ENCODE measurements at regions not wholly inside any gene's neighbourhood (a gene's known extent, or its start where the extent isn't known, plus 50 kb on each side); places are given as distances from the start of the nearest gene placed in this dataset.
A peak's percentile ranks its signal among the peaks of the same experiment; 100 is the strongest.

DNA sequence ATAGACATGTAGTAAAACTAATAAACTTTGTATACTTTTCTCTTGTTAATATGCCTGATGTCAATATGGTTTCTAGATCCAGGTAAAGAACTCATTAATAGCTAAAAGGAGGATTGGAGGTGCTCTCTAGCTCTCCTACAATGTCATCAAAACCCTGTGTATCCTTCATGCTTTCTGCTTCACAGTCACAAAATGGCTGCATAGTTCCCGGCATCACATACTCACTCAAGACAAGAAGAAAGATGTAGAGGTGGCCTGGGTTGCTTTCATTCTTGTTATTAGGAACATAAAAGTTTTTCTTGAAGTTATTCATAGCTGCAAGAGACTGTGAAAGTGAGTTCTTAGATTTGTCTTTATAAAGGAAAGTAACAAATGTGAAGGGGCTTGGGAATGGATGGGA, 149.7 kb upstream of the EEPD1 start:
- Histone ChIP-seq H3K36me3 (ENCODE audit: control insufficient read depth, insufficient read depth, low read length) (no peaks in the 10 kb centered on the region), H3K4me3 (ENCODE audit: low read depth, low read length) (no peak overlapping the region), H3K27me3 (ENCODE audit: control insufficient read depth, insufficient read depth, low read length) (no peaks in the 10 kb centered on the region)
- FAIRE-seq (no peak), DNase-seq (ENCODE audit: low read depth) (no peak)
- TF ChIP-seq, protein P1, sequence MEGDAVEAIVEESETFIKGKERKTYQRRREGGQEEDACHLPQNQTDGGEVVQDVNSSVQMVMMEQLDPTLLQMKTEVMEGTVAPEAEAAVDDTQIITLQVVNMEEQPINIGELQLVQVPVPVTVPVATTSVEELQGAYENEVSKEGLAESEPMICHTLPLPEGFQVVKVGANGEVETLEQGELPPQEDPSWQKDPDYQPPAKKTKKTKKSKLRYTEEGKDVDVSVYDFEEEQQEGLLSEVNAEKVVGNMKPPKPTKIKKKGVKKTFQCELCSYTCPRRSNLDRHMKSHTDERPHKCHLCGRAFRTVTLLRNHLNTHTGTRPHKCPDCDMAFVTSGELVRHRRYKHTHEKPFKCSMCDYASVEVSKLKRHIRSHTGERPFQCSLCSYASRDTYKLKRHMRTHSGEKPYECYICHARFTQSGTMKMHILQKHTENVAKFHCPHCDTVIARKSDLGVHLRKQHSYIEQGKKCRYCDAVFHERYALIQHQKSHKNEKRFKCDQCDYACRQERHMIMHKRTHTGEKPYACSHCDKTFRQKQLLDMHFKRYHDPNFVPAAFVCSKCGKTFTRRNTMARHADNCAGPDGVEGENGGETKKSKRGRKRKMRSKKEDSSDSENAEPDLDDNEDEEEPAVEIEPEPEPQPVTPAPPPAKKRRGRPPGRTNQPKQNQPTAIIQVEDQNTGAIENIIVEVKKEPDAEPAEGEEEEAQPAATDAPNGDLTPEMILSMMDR (IDR thresholded peaks at IDR 0.05; ENCODE audit: insufficient read depth, low read length, severe bottlenecking) = no peak

DNA sequence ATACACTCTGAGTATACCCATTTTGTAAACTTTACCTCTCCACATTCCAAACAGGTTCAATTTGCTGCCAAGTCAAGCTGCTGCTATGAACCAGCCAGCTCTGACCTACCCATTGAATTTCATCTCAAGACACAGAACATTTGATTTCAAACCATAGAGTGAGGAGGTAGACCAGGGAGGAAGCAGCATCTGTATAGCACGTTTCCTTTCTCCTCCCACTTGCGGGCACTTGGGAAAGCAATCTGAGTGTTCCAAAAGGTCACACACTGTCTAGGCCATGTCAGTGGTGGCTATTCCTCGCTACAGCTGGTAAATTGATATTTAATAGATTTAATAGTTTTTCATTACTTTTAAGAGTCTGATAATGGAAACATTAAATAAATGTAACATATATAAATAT, 147.8 kb upstream of the EEPD1 start:
- Histone ChIP-seq H3K27me3 (ENCODE audit: control insufficient read depth, insufficient read depth, low read length) (no peaks in the 10 kb centered on the region), H3K4me3 (ENCODE audit: low read depth, low read length) (no peak overlapping the region), H3K36me3 (ENCODE audit: control insufficient read depth, insufficient read depth, low read length) (no peaks in the 10 kb centered on the region)
- DNase-seq (ENCODE audit: low read depth) (no peak), FAIRE-seq (no peak)
- TF ChIP-seq, protein P1 (IDR thresholded peaks at IDR 0.05; ENCODE audit: insufficient read depth, low read length, severe bottlenecking) = no peak

DNA sequence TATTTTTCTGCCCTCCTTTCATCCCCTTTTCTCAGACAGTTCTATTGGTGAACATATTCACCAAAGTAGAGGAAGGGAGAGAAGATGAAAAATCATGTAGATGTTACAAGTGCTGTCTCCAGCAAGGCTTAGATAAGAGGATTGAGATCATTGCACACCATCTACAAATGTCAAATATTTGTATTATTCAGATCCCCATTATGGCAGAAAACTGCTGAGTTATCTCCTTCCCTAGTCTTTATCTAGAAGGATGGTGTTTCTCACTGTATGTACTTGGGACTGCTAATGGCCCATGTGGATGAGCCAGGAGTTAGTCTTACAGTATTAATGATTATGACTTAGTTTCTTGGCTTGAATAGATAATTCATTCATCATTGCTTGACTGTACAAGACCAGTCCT, 147.2 kb upstream of the EEPD1 start:
- DNase-seq (ENCODE audit: low read depth) (no peak), FAIRE-seq (no peak)
- H3K27me3 ChIP-seq (ENCODE audit: control insufficient read depth, insufficient read depth, low read length) = no peaks in the 10 kb centered on the region
- TF ChIP-seq, protein P1 (IDR thresholded peaks at IDR 0.05; ENCODE audit: insufficient read depth, low read length, severe bottlenecking) = no peak
- no peak overlapping the region for H3K4me3 ChIP-seq (ENCODE audit: low read depth, low read length)
- no peaks in the 10 kb centered on the region for H3K36me3 ChIP-seq (ENCODE audit: control insufficient read depth, insufficient read depth, low read length)

DNA sequence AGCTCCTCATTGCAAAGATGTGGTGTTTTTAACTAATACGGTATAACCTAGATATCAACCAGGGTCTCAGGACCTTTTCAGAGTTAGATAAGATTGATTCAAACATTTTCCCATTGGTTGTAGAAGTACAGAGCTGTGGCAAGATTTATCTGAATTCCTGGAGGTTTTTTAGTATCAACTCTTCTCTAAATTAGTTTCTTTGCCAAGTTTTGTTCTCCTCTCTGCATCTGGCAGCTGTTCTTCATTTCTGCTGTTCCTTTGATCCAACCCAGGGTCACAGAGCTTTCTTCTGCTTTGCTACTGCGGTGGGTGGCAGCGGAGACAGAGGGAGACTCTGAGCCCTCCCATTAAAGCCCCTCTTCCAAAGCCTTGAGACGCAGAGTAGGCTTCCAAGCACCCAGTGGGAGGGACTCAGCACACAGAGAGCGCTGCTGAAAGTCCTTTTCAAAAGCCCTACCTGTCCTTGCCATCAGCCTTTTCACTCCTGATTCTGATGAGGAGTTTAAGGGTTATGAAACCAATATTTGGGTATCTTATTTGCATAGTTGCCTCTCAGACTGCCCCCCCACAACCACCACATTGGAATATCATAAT, 146.3 kb upstream of the EEPD1 start:
- Histone ChIP-seq H3K36me3 (ENCODE audit: control insufficient read depth, insufficient read depth, low read length) (no peaks in the 10 kb centered on the region), H3K27me3 (ENCODE audit: control insufficient read depth, insufficient read depth, low read length) (no peaks in the 10 kb centered on the region), H3K4me3 (ENCODE audit: low read depth, low read length) (no peak overlapping the region)
- DNase-seq (ENCODE audit: low read depth) (no peak), FAIRE-seq (no peak)
- TF ChIP-seq, protein P1 (IDR thresholded peaks at IDR 0.05; ENCODE audit: insufficient read depth, low read length, severe bottlenecking) = no peak

DNA sequence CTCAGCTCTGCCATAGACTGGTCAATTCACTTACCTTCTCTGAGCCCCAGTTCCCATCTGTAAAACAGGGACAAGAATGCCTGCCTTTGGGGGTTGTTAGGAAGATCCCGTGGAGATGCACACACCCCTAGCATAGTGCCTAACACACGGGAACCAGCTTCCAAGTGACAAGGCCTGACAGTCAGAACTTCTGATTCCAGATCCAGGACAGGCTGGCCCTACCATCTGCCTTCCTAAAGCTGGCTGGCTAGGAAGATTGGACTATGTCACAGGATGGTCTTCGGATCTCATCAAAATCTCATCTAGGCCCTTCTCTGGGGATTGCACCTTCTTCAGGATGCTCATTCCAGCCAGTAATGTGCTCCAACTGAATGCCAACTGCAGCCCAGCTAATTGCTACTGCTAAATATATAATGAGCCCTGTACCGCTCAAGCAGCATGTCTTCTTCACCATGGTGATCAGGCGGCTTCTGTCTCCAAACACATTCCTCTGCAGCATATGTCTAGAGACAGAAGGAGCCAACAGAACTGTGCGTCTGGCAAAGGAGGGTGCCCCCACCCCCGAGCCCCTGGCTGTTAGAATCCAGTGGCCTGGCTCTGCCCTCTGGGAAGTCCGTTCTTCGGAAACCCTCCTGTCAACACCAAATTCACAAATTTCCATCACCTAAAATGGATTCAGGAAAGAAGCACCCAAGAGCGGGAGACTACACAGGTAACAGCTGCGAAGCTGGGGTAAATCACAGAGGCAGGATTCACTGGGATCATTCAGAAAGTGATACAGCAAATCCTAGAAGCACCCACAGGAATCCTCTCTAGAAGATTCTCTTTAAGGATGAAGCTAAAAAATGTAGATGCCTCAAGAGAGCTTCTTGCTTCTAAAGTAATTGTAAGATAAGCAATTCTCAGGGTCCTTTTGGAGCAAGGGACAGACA, 142.1 kb upstream of the EEPD1 start:
- no peak overlapping the region for H3K4me3 ChIP-seq (ENCODE audit: low read depth, low read length)
- H3K27me3 ChIP-seq (ENCODE audit: control insufficient read depth, insufficient read depth, low read length) = no peaks in the 10 kb centered on the region
- TF ChIP-seq, protein P1 (IDR thresholded peaks at IDR 0.05; ENCODE audit: insufficient read depth, low read length, severe bottlenecking) = no peak
- no peak for DNase-seq (ENCODE audit: low read depth)
- H3K36me3 ChIP-seq (ENCODE audit: control insufficient read depth, insufficient read depth, low read length) = no peaks in the 10 kb centered on the region
- peak; percentile 36 for FAIRE-seq

Data from bronchial epithelial cell (primary cell).